ENCODE measurements at regions not wholly inside any gene's neighbourhood (a gene's known extent, or its start where the extent isn't known, plus 50 kb on each side); places are given as distances from the start of the nearest gene placed in this dataset.

DNA sequence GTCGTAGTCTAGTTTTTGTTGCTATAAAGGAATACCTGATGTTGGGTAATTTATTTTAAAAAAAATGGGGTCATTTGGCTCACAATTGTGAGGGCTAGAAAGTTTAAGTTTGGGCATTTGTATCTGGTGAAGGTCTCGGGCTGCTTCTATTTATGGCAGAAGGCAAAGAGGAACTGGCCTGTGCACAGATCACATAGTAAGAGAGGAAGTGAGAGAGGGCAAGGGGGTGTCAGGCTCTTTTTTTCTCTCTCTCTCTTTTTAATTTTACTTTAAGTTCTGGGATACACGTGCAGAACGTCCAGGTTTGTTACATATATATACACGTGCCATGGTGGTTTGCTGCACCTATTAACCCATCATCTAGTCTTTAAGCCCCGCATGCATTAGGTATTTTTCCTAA, 453.3 kb downstream of the DIRAS2 start:
- no peak for TF ChIP-seq GATA2 (IDR thresholded peaks at IDR 0.05; ENCODE audit: low read depth, low read length)
- TF ChIP-seq GATA3 (IDR thresholded peaks at IDR 0.05; ENCODE audit: low read depth, low read length): no peak

Data from SH-SY5Y (cell line).